IMR-90 (cell line): ENCODE measurements at regions not wholly inside any gene's neighbourhood (a gene's known extent, or its start where the extent isn't known, plus 50 kb on each side); places are given as distances from the start of the nearest gene placed in this dataset.

Source experiments
- ATAC-seq: fragments of 200-7000 bp; cut with Tn5 transposase; 2 replicates; pipeline ENCODE4 v1.9.1; 2020; ENCODE audit warnings: low read depth, mild to moderate bottlenecking, moderate library complexity
- BruUV-seq: library from RNA; stranded (reverse); fragments of 400-500 nt; replicated peaks from 2 replicates; lab custom pipeline; 2021; lab: Mats Ljungman, UMichigan
- CTCF ChIA-PET: fragments of 300-600 bp; formaldehyde crosslinking; extraction: SDS; loops from one replicate; lab custom pipeline; 2021; ENCODE audit warnings: antibody characterized with exemption; lab: Yijun Ruan, JAX
- POLR2A ChIA-PET: fragments of 300-600 bp; sonication (Branson Sonifier 250); formaldehyde crosslinking; loops from one replicate; lab custom pipeline; 2022; ENCODE audit warnings: antibody characterized with exemption; ENCODE audit not compliant: unreplicated experiment; lab: Charles Lee
- DNase-seq: peaks from one replicate; pipeline ENCODE4 v3.0.0; 2013
- H2AFZ ChIP-seq: replicated peaks from 2 replicates; pipeline ENCODE3; 2013; ENCODE audit warnings: low read length, mild to moderate bottlenecking; ENCODE audit not compliant: poor library complexity
- H2AK5ac ChIP-seq: 2 replicates; pipeline ENCODE4 v1.6.1; 2013; ENCODE audit warnings: low read depth, low read length, inconsistent platforms
- H2AK9ac ChIP-seq: replicated peaks from 2 replicates; pipeline ENCODE3; 2013; ENCODE audit warnings: mild to moderate bottlenecking, low read depth, low read length, moderate library complexity; ENCODE audit not compliant: poor library complexity
- H2BK120ac ChIP-seq: 2 replicates; pipeline ENCODE4 v1.6.1; 2013; ENCODE audit warnings: low read depth, low read length, inconsistent platforms
- H2BK15ac ChIP-seq: 3 replicates; pipeline ENCODE4 v1.6.1; 2013; ENCODE audit warnings: low read depth, low read length, inconsistent platforms
- H2BK20ac ChIP-seq: 2 replicates; pipeline ENCODE4 v1.6.1; 2013; ENCODE audit warnings: low read depth, mild to moderate bottlenecking, inconsistent platforms, low read length, moderate library complexity
- H2BK5ac ChIP-seq: 2 replicates; pipeline ENCODE4 v1.6.1; 2013; ENCODE audit warnings: mild to moderate bottlenecking, low read depth, low read length, inconsistent platforms; ENCODE audit not compliant: poor library complexity, severe bottlenecking
- H3K14ac ChIP-seq: replicated peaks from 2 replicates; pipeline ENCODE4 v1.6.1; 2013; ENCODE audit warnings: low read depth, low read length, inconsistent platforms
- H3K18ac ChIP-seq: 2 replicates; pipeline ENCODE4 v1.6.1; 2013; ENCODE audit warnings: low read depth, low read length, control low read depth
- H3K23ac ChIP-seq: 2 replicates; pipeline ENCODE4 v1.6.1; 2013; ENCODE audit warnings: low read depth, low read length, inconsistent platforms
- H3K27ac ChIP-seq: 2 replicates; pipeline ENCODE4 v1.5.1; 2013; ENCODE audit warnings: mild to moderate bottlenecking, control low read depth, low read length; ENCODE audit not compliant: insufficient read depth
- H3K27me3 ChIP-seq: 2 replicates; pipeline ENCODE4 v1.6.1; 2013; ENCODE audit warnings: low read length; ENCODE audit not compliant: control insufficient read depth, insufficient read depth
- H3K36me3 ChIP-seq: 2 replicates; pipeline ENCODE4 v1.6.1; 2013; ENCODE audit warnings: low read length, mixed read lengths; ENCODE audit not compliant: control insufficient read depth, insufficient read depth
- H3K4ac ChIP-seq: 2 replicates; pipeline ENCODE4 v1.6.1; 2013; ENCODE audit warnings: low read depth, low read length, inconsistent platforms
- H3K4me1 ChIP-seq: 2 replicates; pipeline ENCODE4 v1.6.1; 2013; ENCODE audit warnings: low read length, mixed read lengths; ENCODE audit not compliant: control insufficient read depth, insufficient read depth
- H3K4me2 ChIP-seq: 2 replicates; pipeline ENCODE4 v1.6.1; 2013; ENCODE audit warnings: low read depth, mild to moderate bottlenecking, control low read depth, low read length, moderate library complexity
- H3K4me3 ChIP-seq: 2 replicates; pipeline ENCODE4 v1.5.1; 2013; ENCODE audit warnings: low read depth, mild to moderate bottlenecking, control low read depth, low read length, moderate library complexity; ENCODE audit not compliant: insufficient read depth
- H3K56ac ChIP-seq: 2 replicates; pipeline ENCODE4 v1.6.1; 2013; ENCODE audit warnings: low read length, inconsistent platforms; ENCODE audit not compliant: insufficient read depth; ENCODE audit errors: extremely low read depth
- H3K79me1 ChIP-seq, 2 experiments: 2 replicates each; pipeline ENCODE4 v1.6.1; 2013; ENCODE audit warnings: low read length in 2 of 2, inconsistent platforms in 1 of 2, low read depth in 1 of 2
- H3K9ac ChIP-seq: 2 replicates; pipeline ENCODE4 v1.6.1; 2013; ENCODE audit warnings: low read depth, low read length, control low read depth
- H3K9me1 ChIP-seq: 2 replicates; pipeline ENCODE4 v1.6.1; 2013; ENCODE audit warnings: low read length, inconsistent platforms; ENCODE audit not compliant: insufficient read depth
- H3K9me3 ChIP-seq: 2 replicates; pipeline ENCODE4 v1.6.1; 2013; ENCODE audit warnings: low read length; ENCODE audit not compliant: control insufficient read depth, insufficient read depth
- H4K20me1 ChIP-seq: 2 replicates; pipeline ENCODE4 v1.6.1; 2013; ENCODE audit warnings: low read length, inconsistent platforms; ENCODE audit not compliant: insufficient read depth
- H4K5ac ChIP-seq: 2 replicates; pipeline ENCODE4 v1.6.1; 2013; ENCODE audit warnings: mild to moderate bottlenecking, low read depth, low read length, control low read depth
- H4K8ac ChIP-seq, 2 experiments: 2 replicates each; pipeline ENCODE4 v1.6.1; 2013; ENCODE audit warnings: low read depth in 2 of 2, low read length in 2 of 2, control low read depth in 1 of 2, inconsistent platforms in 1 of 2
- H4K91ac ChIP-seq: 2 replicates; pipeline ENCODE4 v1.6.1; 2013; ENCODE audit warnings: low read depth, low read length, inconsistent platforms; ENCODE audit not compliant: insufficient read depth
- BHLHE40 ChIP-seq: fragments of 150-350 bp; IDR thresholded peaks from 2 replicates; pipeline ENCODE4 v1.6.1; 2016; ENCODE audit warnings: mild to moderate bottlenecking, low read depth, low read length
- CEBPB ChIP-seq: IDR thresholded peaks from 2 replicates; pipeline ENCODE4 v1.6.1; 2012; ENCODE audit warnings: low read depth, low read length, improper control_type of control experiment
- CHD1 ChIP-seq: IDR thresholded peaks from 2 replicates; pipeline ENCODE4 v1.6.1; 2012; ENCODE audit warnings: low read depth, low read length, improper control_type of control experiment
- CTCF ChIP-seq: conservative IDR thresholded peaks from 2 replicates; pipeline ENCODE4 v1.5.1; 2012; ENCODE audit warnings: mild to moderate bottlenecking, low read depth, low read length, improper control_type of control experiment
- ELK1 ChIP-seq: fragments of 150-350 bp; IDR thresholded peaks from 2 replicates; pipeline ENCODE4 v1.6.1; 2016; ENCODE audit warnings: low read depth, mild to moderate bottlenecking, low read length, moderate library complexity, borderline replicate concordance
- FOS ChIP-seq: fragments of 150-350 bp; IDR thresholded peaks from 2 replicates; pipeline ENCODE4 v1.6.1; 2016; ENCODE audit warnings: low read depth, low read length
- MAFK ChIP-seq: IDR thresholded peaks from 2 replicates; pipeline ENCODE4 v1.6.1; 2012; ENCODE audit warnings: low read depth, low read length, improper control_type of control experiment
- MXI1 ChIP-seq: IDR thresholded peaks from 2 replicates; pipeline ENCODE4 v1.6.1; 2012; ENCODE audit warnings: low read depth, mild to moderate bottlenecking, low read length, moderate library complexity, borderline replicate concordance
- POLR2A ChIP-seq: IDR thresholded peaks from 2 replicates; pipeline ENCODE4 v1.6.1; 2012; ENCODE audit warnings: mild to moderate bottlenecking, low read depth, low read length
- RAD21 ChIP-seq: IDR thresholded peaks from 2 replicates; pipeline ENCODE4 v1.6.1; 2012; ENCODE audit warnings: low read length, improper control_type of control experiment
- RFX5 ChIP-seq: IDR thresholded peaks from 2 replicates; pipeline ENCODE4 v1.8.0; 2012; ENCODE audit warnings: low read depth, mild to moderate bottlenecking, low read length, moderate library complexity
- SMC3 ChIP-seq: fragments of 150-350 bp; IDR thresholded peaks from 2 replicates; pipeline ENCODE4 v1.6.1; 2016; ENCODE audit warnings: low read depth, mild to moderate bottlenecking, antibody characterized with exemption, low read length, moderate library complexity
- WGBS, 2 experiments: methylation state at CpG; one replicate each; pipeline versions ENCODE4 v1.1.5 to v1.1.7; 2013; ENCODE audit warnings: missing lambda C conversion rate in 2 of 2; ENCODE audit not compliant: insufficient read length in 1 of 2; ENCODE audit errors: extremely low coverage in 2 of 2; 5-methylcytosine and 5-hydroxymethylcytosine counted together
- dilution Hi-C: fragments of 300-500 bp; cut with HindIII; formaldehyde crosslinking; loops from one replicate; pipeline ENCODE4 v1.14.3; 2018; ENCODE audit warnings: low sequenced_read_pairs; ENCODE audit not compliant: unreplicated experiment
- in situ Hi-C: fragments of 300-500 bp; cut with MboI; formaldehyde crosslinking; loops from 3 replicates; pipeline ENCODE4 v1.14.3; 2019; ENCODE audit warnings: low sequenced_read_pairs, inconsistent platforms, mixed read lengths
- intact Hi-C: fragments of 100-400 bp; cut with micrococcal nuclease; formaldehyde crosslinking; loops from 2 replicates; pipeline ENCODE4 v1.10.0; 2022

GRCh38 chr16:61391896-61392295 is 644.3 kb downstream of the CDH8 start:
- no peaks in the 10 kb centered on the region for H3K9me1 ChIP-seq
- H4K20me1 ChIP-seq: no peaks in the 10 kb centered on the region
- H2AFZ ChIP-seq: no peak overlapping the region
- no peak overlapping the region for H3K4me2 ChIP-seq
- no peak overlapping the region for H3K4me3 ChIP-seq
- no peak overlapping the region for H3K14ac ChIP-seq
- H3K79me1 ChIP-seq: no peaks in the 10 kb centered on the region
- POLR2A ChIA-PET: no interaction called here
- H3K4me1 ChIP-seq: no peaks in the 10 kb centered on the region
- no peak overlapping the region for H2BK20ac ChIP-seq
- H2BK120ac ChIP-seq: no peak overlapping the region
- intact Hi-C loops (no loop called here), in situ Hi-C loops (no loop called here), dilution Hi-C loops (no loop called here)
- no peak overlapping the region for H4K8ac ChIP-seq
- CTCF ChIA-PET: no interaction called here
- no peaks in the 10 kb centered on the region for H3K27me3 ChIP-seq
- H3K4ac ChIP-seq: no peak overlapping the region
- DNase-seq (no peak), ATAC-seq (no peak)
- H2AK5ac ChIP-seq: no peak overlapping the region
- H3K9ac ChIP-seq: no peak overlapping the region
- H4K5ac ChIP-seq: no peak overlapping the region
- WGBS, 2 experiments: no CpG with 5 or more reads among the region's 4 CpGs
- 0 out of 2 replicates have a peak, but pooled peaks cover 1% of the 10 kb centered on the region for H3K9me3 ChIP-seq
- H3K36me3 ChIP-seq: no peaks in the 10 kb centered on the region
- TF ChIP-seq CEBPB: no peak
- no peak for TF ChIP-seq CHD1
- no peak for TF ChIP-seq FOS
- TF ChIP-seq MAFK: no peak
- TF ChIP-seq CTCF: no peak
- TF ChIP-seq SMC3: no peak
- TF ChIP-seq MXI1: no peak
- TF ChIP-seq ELK1: no peak
- TF ChIP-seq RFX5: no peak
- TF ChIP-seq RAD21: no peak
- no peak for TF ChIP-seq POLR2A
- no peak for TF ChIP-seq BHLHE40
- no peak overlapping the region for H2BK15ac ChIP-seq
- BruUV-seq: no TSS peak
- no peak overlapping the region for H2BK5ac ChIP-seq
- no peak overlapping the region for H4K91ac ChIP-seq
- no peak overlapping the region for H3K18ac ChIP-seq
- no peak overlapping the region for H3K27ac ChIP-seq
- H2AK9ac ChIP-seq: no peak overlapping the region
- no peak overlapping the region for H3K23ac ChIP-seq
- H3K56ac ChIP-seq: no peak overlapping the region
